Esophagus muscularis mucosa (tissue), 4 donors: ENCODE measurements at regions not wholly inside any gene's neighbourhood (a gene's known extent, or its start where the extent isn't known, plus 50 kb on each side); places are given as distances from the start of the nearest gene placed in this dataset.

Experiments used
- DNase-seq: peaks from one replicate; pipeline ENCODE4 v3.0.0-alpha.2; 2017; ENCODE audit errors: extremely low spot score
- H3K27ac ChIP-seq, 4 donors: fragments of 200-600 bp; sonication (generic); replicated peaks in 1 of 4; 1 replicate in 3 of 4; 2 replicates in 1 of 4; pipeline ENCODE4 v1.5.1; 2016 to 2019; ENCODE audit warnings: mild to moderate bottlenecking in 1 of 4
- H3K27me3 ChIP-seq, 4 donors: fragments of 200-600 bp; sonication (generic); one replicate each; pipeline versions ENCODE4 v1.5.1 to v1.6.0; 2016 to 2019
- H3K36me3 ChIP-seq, 4 donors: fragments of 200-600 bp; sonication (generic); one replicate each; pipeline ENCODE4 v1.5.1; 2016 to 2019
- H3K4me1 ChIP-seq, 4 donors: fragments of 200-600 bp; sonication (generic); one replicate each; pipeline ENCODE4 v1.5.1; 2016 to 2019
- H3K4me3 ChIP-seq, 4 donors: fragments of 200-600 bp; sonication (generic); 1 replicate in 2 of 4; 2 replicates in 2 of 4; pipeline ENCODE4 v1.5.1; 2016 to 2019; ENCODE audit warnings: mild to moderate bottlenecking in 4 of 4, moderate library complexity in 1 of 4
- H3K9me3 ChIP-seq, 4 donors: fragments of 200-600 bp; sonication (generic); 1 replicate in 3 of 4; 2 replicates in 1 of 4; pipeline ENCODE4 v1.5.1; 2016 to 2019
- CTCF ChIP-seq, 3 experiments: fragments of 200-600 bp in 2 of 3; fragments of 450-650 bp in 1 of 3; sonication (generic) in 2 of 3; IDR thresholded peaks; one replicate each; pipeline ENCODE4 v1.5.1; 2017 to 2019; ENCODE audit warnings: antibody characterized with exemption in 3 of 3, mild to moderate bottlenecking in 2 of 3, moderate library complexity in 1 of 3
- EP300 ChIP-seq: sonication (generic); formaldehyde crosslinking; IDR thresholded peaks from one replicate; pipeline ENCODE4 v1.6.1; 2017; ENCODE audit warnings: antibody characterized with exemption
- POLR2A ChIP-seq: fragments of 450-650 bp; IDR thresholded peaks from one replicate; pipeline ENCODE4 v1.6.1; 2017; ENCODE audit warnings: antibody characterized with exemption, moderate library complexity, mild to moderate bottlenecking, low read depth
- POLR2AphosphoS5 ChIP-seq, 2 donors: sonication (generic); formaldehyde crosslinking; IDR thresholded peaks; one replicate each; pipeline ENCODE4 v1.6.1; 2017; ENCODE audit warnings: antibody characterized with exemption in 2 of 2
- WGBS: methylation state at CpG from one replicate; pipeline ENCODE4 v1.1.5; 2018; 5-methylcytosine and 5-hydroxymethylcytosine counted together
- intact Hi-C: fragments of 100-400 bp; cut with DNase I; formaldehyde crosslinking; loops from one replicate; pipeline ENCODE4 v1.15.1; 2023

- TF ChIP-seq CTCF (IDR thresholded peaks at IDR 0.05) = no peak
- TF ChIP-seq POLR2AphosphoS5 (IDR thresholded peaks at IDR 0.05) = no peak
- TF ChIP-seq POLR2A = no peak
- no peak for TF ChIP-seq EP300
- 95% methylated on average over 2 of the region's 2 CpGs for WGBS
- H3K27ac ChIP-seq = no peak overlapping the region
- H3K9me3 ChIP-seq = no peaks in the 10 kb centered on the region
- no peaks in the 10 kb centered on the region for H3K36me3 ChIP-seq
- intact Hi-C loops = loop anchor here (10.0 kb wide), 2 partner anchors 299 to 611 kb away; partner anchors contain the start of gene MN1
- no peak overlapping the region for H3K4me3 ChIP-seq
- H3K4me1 ChIP-seq = peaks cover 0 to 22% (median 18%) of the 10 kb centered on the region in 4 donors
- H3K27me3 ChIP-seq = no peaks in the 10 kb centered on the region
- no peak for DNase-seq
Measured at GRCh38 chr22:27193636-27194035, 536.2 kb downstream of the MIAT start.

DNA sequence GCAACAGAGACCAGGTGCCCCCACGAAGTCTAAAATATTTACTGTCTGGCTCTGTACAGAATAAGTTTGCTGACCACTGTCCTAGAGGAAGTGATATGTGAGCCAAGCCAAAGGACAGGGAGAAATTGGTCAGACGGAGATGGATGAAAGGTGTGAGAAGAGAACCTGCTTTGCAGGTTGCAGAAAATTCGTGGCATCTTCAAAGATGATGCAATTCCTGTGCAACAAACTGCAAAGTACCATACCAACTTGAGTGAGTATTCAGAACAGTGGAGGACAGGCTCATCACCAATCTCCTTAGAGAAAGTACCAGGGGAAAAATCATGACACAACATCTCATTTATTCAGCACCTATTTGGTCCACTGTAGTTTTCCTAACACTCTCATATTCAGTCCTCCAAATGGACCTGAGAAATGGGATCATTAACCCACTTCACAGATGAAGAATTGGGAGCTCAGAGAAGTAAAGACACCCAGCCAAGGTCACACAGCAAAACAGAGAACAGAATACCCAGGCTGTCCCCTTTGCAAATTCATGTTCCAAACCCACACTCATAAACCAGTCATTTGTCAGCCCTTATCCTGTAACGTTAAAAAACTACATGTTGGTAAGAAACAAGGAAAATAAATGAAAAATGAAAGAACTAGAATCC lies 536.8 kb downstream of the MIAT start:
- Histone ChIP-seq H3K27me3 (no peaks in the 10 kb centered on the region), H3K27ac (peak overlapping the region in 2 of 4 donors; percentile 65 to 79), H3K4me3 (no peak overlapping the region), H3K4me1 (peaks cover 0 to 22% (median 18%) of the 10 kb centered on the region in 4 donors), H3K9me3 (no peaks in the 10 kb centered on the region), H3K36me3 (no peaks in the 10 kb centered on the region)
- intact Hi-C loops = loop anchor here (10.0 kb wide), 2 partner anchors 299 to 611 kb away; partner anchors contain the start of gene MN1
- 75% methylated on average over 4 of the region's 4 CpGs for WGBS
- TF ChIP-seq POLR2A (no peak), CTCF (IDR thresholded peaks at IDR 0.05) (no peak), POLR2AphosphoS5 (IDR thresholded peaks at IDR 0.05) (no peak), EP300 (no peak)
- DNase-seq = no peak

DNA sequence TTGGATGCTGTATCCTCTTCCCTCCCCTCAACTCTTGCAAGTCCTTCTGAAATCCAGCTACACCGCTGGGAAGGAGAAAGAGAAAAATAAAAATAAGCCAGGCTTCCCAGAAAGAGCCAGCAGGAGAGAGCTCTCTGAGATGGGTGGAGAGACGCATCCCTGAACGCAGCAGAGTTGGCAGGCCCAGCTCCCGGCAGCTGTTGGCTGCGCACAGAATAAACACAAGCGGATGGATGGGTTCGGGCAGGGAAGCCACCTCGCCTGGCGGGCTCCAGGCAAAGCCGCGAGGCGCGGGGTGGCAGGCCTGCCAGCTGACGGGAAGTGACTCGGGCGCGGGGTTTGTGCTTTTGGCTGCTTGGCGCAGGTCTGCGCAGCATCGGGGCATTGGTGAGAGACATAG lies 537.7 kb downstream of the MIAT start:
- no peak for DNase-seq
- Histone ChIP-seq H3K4me1 (peaks cover 0 to 22% (median 18%) of the 10 kb centered on the region in 4 donors), H3K27me3 (no peaks in the 10 kb centered on the region), H3K9me3 (no peaks in the 10 kb centered on the region), H3K27ac (peak overlapping the region; percentile 63 to 79 (median 70)), H3K4me3 (no peak overlapping the region), H3K36me3 (no peaks in the 10 kb centered on the region)
- 24% methylated on average over 20 of the region's 20 CpGs for WGBS
- TF ChIP-seq EP300 (peak; percentile 31), POLR2AphosphoS5 (IDR thresholded peaks at IDR 0.05) (peak; percentile 42 to 58), CTCF (IDR thresholded peaks at IDR 0.05) (peak in 1 of 3 experiments; percentile 18), POLR2A (no peak)
- intact Hi-C loops = loop anchor here (10.0 kb wide), 2 partner anchors 300 to 610 kb away; partner anchors contain the start of gene MN1

GRCh38 chr22:27195494-27195893 lies 538.1 kb downstream of the MIAT start:
- WGBS = 62% methylated on average over 4 of the region's 5 CpGs

More at GRCh38 chr22:27195494-27195893, 538.1 kb downstream of the MIAT start:
- no peak for TF ChIP-seq EP300
- no peak for TF ChIP-seq POLR2A
- no peak for TF ChIP-seq CTCF (IDR thresholded peaks at IDR 0.05)
- no peak for TF ChIP-seq POLR2AphosphoS5 (IDR thresholded peaks at IDR 0.05)
- intact Hi-C loops = loop anchor here (10.0 kb wide), 2 partner anchors 301 to 609 kb away; partner anchors contain the start of gene MN1
- Histone ChIP-seq H3K9me3 (no peaks in the 10 kb centered on the region), H3K4me3 (no peak overlapping the region), H3K27me3 (no peaks in the 10 kb centered on the region), H3K27ac (peak overlapping the region; percentile 63 to 79 (median 70)), H3K36me3 (no peaks in the 10 kb centered on the region), H3K4me1 (peaks cover 0 to 22% (median 18%) of the 10 kb centered on the region in 4 donors)
- no peak for DNase-seq
